Activated CD4-positive, alpha-beta T cell treated with anti-CD3 and anti-CD28 coated beads, Interleukin-2, amount 50 U/mL, for 24 hours (primary cell): ENCODE measurements at regions not wholly inside any gene's neighbourhood (a gene's known extent, or its start where the extent isn't known, plus 50 kb on each side); places are given as distances from the start of the nearest gene placed in this dataset.

ENCODE experiments used
- DNase-seq, 2 donors: peaks; one replicate each; pipeline ENCODE4 v3.0.0-alpha.2; 2020; ENCODE audit warnings: low read depth in 1 of 2, low spot score in 1 of 2

GRCh38 chr7:38002689-38003088 lies 82.2 kb downstream of the EPDR1 start:
- no peak for DNase-seq

DNA sequence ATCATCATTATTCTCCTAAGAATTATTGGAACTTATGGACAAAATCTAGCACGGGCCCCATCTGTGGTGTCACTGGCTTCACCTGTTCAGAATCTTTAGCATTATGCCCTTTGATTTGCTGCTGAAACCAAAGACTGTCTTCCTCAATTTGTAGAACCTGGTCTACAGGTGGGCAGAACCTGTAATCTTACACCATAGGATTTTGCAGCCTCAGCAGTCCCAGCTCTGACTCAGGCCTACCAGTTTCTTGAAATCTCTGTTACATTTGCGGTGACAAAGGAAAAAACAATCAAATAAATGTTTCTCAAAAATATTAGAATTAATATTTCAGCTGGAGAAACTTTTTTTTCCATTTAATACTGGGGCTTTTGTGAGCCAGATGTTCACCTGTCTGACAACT lies 86.1 kb downstream of the EPDR1 start:
- no peak for DNase-seq

DNA sequence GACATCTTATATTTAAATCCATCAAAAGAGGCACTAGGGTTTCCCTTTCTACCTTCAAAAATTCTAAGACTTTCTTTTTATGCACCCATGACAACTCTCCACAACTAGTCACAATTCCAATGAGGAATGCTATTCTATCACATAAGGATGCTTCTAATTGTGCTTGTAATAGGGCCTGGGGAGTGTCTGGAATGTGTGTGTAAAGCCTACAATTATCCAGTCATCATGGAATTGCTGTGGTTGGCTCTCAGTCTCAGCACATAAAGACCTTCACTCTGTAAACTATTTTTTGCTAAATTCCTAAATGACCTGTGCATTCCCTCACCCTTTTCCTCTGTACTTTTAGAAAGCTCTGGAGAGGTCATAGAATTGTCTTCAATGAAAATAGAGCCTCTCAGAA lies 86.7 kb downstream of the EPDR1 start:
- DNase-seq, result no peak

GRCh38 chr7:38013246-38013645 lies 92.8 kb downstream of the EPDR1 start:
- DNase-seq, result no peak

GRCh38 chr7:38016567-38016966 lies 96.1 kb downstream of the EPDR1 start:
- DNase-seq, result no peak

DNA sequence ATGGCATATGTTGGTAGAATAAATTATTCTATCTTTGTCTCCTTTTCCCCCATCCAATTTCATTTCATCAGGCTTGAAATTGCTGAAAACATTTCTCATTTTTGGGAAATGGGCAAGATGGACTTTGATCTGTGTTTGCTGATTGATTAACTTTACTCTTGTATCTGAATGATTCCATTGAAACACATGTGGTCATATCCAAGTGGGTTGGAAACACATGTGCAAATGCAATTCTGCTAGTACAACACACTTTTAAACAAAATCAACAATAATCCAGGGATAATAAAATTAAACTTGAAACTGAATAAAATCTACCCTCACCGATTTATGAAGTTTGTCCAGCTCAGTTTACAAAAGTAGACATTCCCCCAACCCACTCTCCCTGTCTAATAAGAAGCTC lies 96.9 kb downstream of the EPDR1 start:
- no peak for DNase-seq

DNA sequence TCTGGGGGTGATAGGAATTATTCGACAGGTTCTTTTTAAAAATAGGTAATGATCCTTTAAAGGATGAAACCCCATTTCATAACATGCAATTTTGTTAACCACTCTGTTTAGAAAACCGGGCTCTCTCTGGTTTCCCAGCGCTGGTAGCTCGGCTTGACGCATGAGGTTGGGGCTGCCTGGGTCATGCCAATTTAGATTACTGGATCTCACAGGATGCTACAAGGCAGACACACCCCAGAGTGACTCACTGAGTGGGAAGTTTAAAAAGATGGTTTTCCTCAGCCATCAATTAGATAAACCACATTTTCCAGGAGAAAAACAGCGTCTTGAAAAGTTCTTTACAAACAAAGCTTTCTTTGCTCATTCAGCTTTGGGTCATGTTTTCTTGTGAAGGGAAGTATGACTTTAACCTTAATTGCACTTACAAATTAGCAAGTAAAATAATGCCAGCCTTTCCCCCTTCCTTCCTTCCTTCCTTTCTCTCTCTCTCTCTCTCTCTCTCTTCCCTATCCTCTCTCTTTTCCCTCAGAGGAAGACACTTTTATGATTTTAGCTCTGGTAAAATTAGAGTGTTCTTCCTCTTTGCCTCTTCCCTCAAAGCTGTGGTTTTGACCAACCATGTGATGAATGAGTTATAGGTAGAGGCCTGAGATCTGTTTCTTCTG lies 99.8 kb downstream of the EPDR1 start:
- DNase-seq, result no peak

- no peak for DNase-seq
These were observed 101.5 kb downstream of the EPDR1 start for GRCh38 chr7:38021892-38022291.

DNA sequence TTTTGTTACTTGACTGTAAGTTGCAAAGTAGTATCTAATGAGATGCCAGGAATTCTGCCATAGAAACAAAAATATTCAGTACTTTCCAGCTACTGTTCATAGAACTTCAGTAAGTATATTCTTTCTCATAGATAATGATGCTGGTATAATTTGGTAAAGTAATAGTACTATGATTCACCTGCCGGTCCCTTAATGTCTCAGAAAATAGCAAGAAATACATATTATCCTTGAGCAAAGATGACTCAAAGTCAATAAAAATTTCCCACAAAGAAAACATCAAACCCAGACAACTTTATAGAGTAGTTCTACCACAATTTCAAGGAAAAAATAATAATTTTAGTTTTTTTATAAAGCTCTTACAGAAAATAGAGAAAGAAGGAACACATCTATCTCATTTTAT lies 105.4 kb downstream of the EPDR1 start:
- no peak for DNase-seq

DNA sequence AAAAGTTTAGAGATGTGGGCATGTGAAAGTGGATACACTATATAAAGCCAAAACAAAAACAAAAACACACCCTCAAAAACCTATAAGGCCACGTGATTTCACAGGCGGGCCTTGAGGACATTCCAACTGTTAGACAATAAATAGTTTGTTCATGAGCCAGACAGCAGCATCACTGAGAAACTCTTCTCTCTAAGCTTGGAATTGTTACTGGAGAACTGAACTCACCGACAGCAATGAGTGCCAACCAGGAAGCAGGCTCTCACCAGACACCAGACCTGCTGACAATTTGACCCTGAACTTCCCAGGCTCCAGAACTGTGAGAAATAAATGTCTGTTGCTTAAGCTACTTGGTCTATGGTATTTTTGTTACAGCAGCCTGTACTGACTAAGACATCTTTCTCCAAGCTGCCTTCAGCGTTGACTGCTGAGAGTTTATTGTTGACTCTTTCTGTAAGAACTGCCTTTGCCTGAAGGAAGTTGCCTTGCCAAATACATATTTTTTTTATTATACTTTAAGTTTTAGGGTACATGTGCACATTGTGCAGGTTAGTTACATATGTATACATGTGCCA lies 107.5 kb downstream of the EPDR1 start:
- no peak for DNase-seq

DNA sequence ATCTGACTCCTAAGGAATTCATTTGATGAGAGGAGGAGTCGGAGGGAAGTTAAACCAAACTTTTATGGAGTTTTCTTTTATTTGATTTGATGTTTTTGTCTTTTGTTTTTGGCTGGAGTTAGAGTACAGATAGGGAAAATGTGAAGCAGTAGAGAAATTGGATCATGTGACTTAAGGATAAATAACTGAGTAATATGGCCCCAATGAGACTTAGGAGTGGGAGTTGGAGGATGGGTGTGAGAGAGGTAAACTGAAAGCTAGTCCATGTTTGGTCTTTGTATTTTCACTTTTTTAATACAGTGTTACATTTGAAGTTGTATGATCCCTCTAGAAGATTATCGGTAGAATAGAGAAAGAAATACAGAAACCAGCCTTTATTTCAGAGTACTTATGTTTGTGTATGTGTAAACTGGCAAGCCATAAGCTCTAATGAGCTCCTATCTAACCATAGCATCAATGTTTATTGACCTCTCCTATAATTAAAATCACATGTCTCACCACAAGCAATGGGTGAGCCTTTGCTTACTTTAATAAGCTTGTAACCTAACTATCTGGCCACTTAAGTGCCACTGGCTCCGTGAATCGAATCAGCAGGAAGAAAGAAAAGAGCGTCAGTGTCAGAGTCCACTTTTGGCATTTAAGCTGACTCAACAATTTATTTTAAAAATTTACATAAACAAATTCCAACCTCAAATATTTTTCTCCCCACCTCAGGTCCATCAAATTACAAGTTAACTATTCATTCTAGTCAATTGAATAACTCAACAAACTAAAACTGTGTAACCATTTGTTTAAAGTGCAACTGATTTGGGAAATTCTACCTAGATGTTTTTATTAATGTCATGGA lies 113.8 kb downstream of the EPDR1 start:
- no peak for DNase-seq

DNA sequence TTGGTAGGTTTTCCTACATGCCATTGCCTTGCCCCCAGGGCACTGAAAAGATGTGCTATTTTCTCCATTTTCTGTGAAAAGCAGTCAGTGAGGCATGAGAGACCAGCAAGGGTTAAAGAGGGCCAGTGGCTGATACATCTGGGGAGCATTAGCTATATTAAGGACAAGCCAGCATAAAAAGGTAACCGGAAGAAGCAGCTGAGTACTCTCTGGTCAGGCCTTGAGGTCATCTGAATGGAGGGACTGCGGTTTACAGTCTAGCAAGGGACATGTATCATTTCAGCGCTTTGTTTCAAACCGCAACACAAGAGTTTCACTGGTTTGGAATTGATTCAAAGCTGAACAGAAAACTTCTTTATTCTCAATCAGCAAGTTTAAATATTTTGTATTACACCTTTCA lies 120.4 kb downstream of the EPDR1 start:
- DNase-seq, result no peak

DNA sequence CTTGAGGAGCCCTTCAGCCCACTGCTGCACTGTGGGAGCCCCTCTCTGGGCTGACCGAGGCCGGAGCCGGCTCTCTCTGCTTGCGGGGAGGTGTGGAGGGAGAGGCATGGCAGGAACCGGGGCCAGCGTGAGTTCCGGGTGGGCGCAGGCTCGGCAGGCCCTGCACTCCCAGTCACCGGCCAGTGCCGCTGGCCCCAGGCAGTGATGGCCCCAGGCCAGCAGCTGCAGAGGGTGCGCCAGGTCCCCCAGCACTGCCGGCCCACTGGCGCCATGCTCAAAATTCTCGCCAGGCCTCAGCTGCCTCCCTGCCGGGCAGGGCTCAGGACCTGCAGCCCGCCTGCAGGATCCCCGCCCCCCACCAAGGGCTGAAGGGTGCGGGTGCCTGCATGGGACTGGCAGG lies 128.4 kb upstream of the STARD3NL start:
- no peak for DNase-seq

DNA sequence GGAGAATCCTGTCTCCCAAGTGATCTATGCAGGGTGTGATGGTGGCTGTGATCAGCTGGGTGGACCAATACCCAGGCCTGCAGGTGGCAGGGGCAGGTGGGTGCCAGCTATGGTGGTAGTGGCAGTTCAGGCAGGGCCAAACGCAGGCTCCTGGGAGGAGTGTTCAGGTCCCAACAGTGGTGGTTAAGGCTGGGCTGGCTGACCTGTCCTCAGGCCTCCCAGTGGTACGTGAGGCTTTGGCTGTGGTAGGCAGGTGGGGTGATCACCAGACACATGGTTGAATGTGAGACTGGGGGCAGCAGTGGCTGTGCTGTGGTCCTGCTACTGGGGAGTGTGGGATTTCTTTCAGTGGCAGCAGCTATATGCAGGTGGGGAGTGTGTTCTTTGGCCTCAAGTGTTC lies 126.7 kb upstream of the STARD3NL start:
- DNase-seq, result no peak

DNA sequence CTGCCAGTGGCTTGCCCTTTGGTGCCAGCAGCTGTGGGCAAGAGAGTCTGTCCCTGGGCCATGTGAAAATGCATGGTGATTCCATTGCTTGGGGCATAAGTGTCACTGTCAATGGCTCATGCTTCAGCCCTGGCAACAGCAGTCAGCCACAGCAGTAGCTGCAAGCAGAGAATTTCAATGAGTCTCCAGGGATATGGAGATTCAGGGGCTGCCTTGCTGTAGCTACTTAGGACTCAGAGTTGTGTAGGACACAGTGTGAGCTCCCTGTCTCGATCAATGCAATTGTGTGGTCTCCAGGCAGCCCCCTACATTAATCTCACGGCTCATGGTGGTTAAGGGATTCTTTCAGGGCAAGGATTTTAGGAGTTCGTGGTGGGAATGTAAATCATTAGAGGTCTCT lies 126.3 kb upstream of the STARD3NL start:
- DNase-seq, result no peak

GRCh38 chr7:38052786-38053185 lies 125.3 kb upstream of the STARD3NL start:
- no peak for DNase-seq

DNA sequence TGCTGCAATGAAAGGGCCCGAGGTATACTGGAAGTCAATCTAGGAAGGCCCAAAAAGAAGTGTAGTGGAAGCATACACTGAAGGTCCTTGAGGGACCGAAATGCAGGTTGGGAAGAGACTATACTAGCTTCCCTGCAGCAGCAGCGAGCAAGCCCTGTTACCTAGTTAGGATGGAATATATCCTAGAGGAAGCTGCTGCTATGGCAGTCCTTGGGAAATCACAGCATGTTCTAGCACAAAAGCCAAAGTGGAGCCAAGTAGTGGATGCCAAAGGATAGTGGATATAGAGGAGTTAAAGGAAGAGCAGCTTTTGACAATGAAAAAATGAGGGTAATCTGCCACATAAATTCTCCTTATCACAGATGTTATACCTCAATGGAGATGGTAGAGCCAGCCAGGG lies 123.8 kb upstream of the STARD3NL start:
- no peak for DNase-seq

DNA sequence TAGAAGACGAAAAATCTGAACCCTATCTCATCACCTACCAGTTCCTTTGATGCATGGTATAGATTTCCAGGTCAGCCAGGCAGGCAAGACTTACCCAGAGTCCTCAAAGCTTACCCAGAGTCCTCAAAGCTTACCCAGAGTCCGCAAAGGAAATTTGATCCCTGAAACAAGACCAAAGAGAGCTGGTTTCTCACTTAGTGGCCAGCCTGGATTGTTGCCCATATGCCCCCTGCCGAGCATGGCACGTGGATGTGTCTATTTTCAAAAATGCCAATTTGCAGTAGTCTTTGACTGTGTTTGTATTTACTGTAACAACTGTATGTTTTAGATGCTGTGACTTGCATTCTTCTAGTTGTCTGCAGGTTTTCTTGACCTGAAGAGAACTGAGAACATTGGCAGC lies 120.2 kb upstream of the STARD3NL start:
- DNase-seq, result no peak

DNA sequence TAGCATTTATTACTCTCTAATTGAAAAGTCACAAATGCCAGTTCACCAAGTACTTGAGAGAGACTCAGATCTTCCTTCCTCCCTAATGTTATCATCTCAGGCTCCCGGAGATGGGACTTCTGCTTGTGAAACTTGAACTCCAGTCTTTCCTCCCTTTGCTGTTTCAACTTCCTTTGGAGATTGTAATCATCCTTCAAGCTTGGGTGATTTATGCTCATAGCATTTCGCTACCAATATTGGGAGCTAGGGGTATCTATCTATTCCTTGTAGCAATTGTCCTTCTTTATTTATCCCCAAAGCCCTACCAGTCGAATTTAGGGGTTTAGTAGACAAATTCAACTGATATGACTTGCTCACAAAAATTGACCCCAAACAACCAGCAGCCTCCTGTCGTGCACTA lies 117.9 kb upstream of the STARD3NL start:
- no peak for DNase-seq

- no peak for DNase-seq
These were observed 117.4 kb upstream of the STARD3NL start for GRCh38 chr7:38060637-38061036.

DNA sequence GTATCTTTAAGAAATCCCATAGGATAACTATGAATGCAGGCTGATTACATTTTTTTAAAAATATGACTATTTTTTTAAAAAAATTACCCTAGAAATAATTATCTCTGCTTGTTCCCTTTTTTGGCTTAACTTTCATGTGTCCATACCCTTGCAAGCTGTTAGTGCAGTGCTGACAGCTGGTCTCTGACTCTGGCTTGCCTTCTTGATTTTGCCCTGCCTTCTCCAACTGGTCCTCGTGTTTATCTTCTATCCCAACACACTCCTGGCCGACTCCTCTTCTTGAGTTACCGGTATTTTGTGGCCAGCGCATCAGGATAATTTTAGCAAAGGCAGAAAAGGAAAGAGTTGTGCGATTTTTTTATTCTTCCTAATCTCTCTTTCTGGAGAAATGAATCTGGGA lies 111.7 kb upstream of the STARD3NL start:
- no peak for DNase-seq

GRCh38 chr7:38068461-38068860 lies 109.6 kb upstream of the STARD3NL start:
- no peak for DNase-seq

DNA sequence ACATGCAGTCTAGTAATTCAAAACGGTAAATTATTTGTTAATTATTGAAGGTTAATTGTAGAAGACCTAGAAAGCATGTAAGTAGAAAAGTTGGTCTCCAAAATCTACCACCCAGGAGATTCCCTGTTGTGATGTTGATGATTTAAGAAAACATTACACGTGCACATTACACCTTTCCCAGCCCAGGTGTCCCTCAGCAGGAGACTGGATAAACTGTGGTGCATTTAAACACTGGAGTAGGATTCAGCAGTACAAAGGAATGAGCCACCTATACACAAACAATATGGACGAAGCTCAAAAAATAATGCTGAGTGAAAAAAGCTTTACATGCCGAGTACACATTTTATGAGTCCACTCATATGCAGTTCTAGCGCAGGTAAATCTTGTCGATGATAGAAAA lies 109.0 kb upstream of the STARD3NL start:
- no peak for DNase-seq
